Fibroblast of mammary gland (primary cell): ENCODE measurements at regions not wholly inside any gene's neighbourhood (a gene's known extent, or its start where the extent isn't known, plus 50 kb on each side); places are given as distances from the start of the nearest gene placed in this dataset.

Experiments used
- DNase-seq: peaks from one replicate; pipeline ENCODE4 v3.0.0-alpha.2; 2010; ENCODE audit warnings: low read depth
- H3K4me3 ChIP-seq: 2 replicates; pipeline ENCODE4 v1.5.1; 2011; ENCODE audit warnings: low read depth, mild to moderate bottlenecking, low read length, moderate library complexity; ENCODE audit not compliant: control insufficient read depth
- CTCF ChIP-seq: conservative IDR thresholded peaks from 2 replicates; pipeline ENCODE4 v1.5.1; 2011; ENCODE audit warnings: low read depth, low read length, inconsistent platforms; ENCODE audit not compliant: control insufficient read depth, insufficient read depth

GRCh38 chr4:63493265-63493664, 916.0 kb downstream of the TECRL start:
- TF ChIP-seq CTCF = no peak
- DNase-seq = no peak
- H3K4me3 ChIP-seq = no peak overlapping the region

- TF ChIP-seq CTCF = no peak
- no peak for DNase-seq
- H3K4me3 ChIP-seq = no peak overlapping the region
These were observed 916.7 kb downstream of the TECRL start for GRCh38 chr4:63492515-63492914.

GRCh38 chr4:63464393-63464792, 944.9 kb downstream of the TECRL start:
- no peak overlapping the region for H3K4me3 ChIP-seq
- TF ChIP-seq CTCF = no peak
- no peak for DNase-seq

- no peak for TF ChIP-seq CTCF
- no peak overlapping the region for H3K4me3 ChIP-seq
- DNase-seq = no peak
These were observed 949.2 kb downstream of the TECRL start for GRCh38 chr4:63460075-63460474.

- no peak overlapping the region for H3K4me3 ChIP-seq
- TF ChIP-seq CTCF = no peak
- no peak for DNase-seq
These were observed 949.9 kb downstream of the TECRL start for GRCh38 chr4:63459329-63459728.

GRCh38 chr4:63458010-63458409, 951.2 kb downstream of the TECRL start:
- H3K4me3 ChIP-seq = no peak overlapping the region
- no peak for TF ChIP-seq CTCF
- no peak for DNase-seq

GRCh38 chr4:63440236-63440635, 969.0 kb downstream of the TECRL start:
- H3K4me3 ChIP-seq = no peak overlapping the region
- no peak for TF ChIP-seq CTCF
- DNase-seq = no peak
